Activated B cell treated with CpG ODN at 0.5 μM for 24 hours (primary cell): ENCODE measurements at regions not wholly inside any gene's neighbourhood (a gene's known extent, or its start where the extent isn't known, plus 50 kb on each side); places are given as distances from the start of the nearest gene placed in this dataset.

Experiments used
- ATAC-seq: fragments of 200-7000 bp; cut with Tn5 transposase; one replicate; pipeline ENCODE4 v1.10.0; 2021; ENCODE audit warnings: low read depth, mild to moderate bottlenecking, moderate library complexity
- CTCF ChIA-PET: fragments of 350-600 bp; sonication (Branson Sonifier 250); formaldehyde crosslinking; loops from one replicate; lab custom pipeline; 2021; ENCODE audit warnings: antibody characterized with exemption; lab: Charles Lee
- POLR2A ChIA-PET: fragments of 350-600 bp; sonication (Branson Sonifier 250); formaldehyde crosslinking; loops from one replicate; lab custom pipeline; 2021; ENCODE audit warnings: antibody characterized with exemption; lab: Charles Lee
- DNase-seq: peaks from one replicate; pipeline ENCODE4 v3.0.0; 2022
- H3K27ac Mint-ChIP-seq: one replicate; pipeline ENCODE4 v1.8.0; 2020; ENCODE audit warnings: mixed read lengths
- H3K27me3 Mint-ChIP-seq: one replicate; pipeline ENCODE4 v1.8.0; 2021; ENCODE audit warnings: mixed read lengths
- H3K36me3 Mint-ChIP-seq: one replicate; pipeline ENCODE4 v1.8.0; 2021; ENCODE audit warnings: low read depth, mixed read lengths
- H3K4me1 Mint-ChIP-seq: one replicate; pipeline ENCODE4 v1.8.0; 2021; ENCODE audit warnings: mixed read lengths
- H3K4me3 Mint-ChIP-seq: one replicate; pipeline ENCODE4 v1.8.0; 2020; ENCODE audit warnings: mild to moderate bottlenecking, mixed read lengths
- H3K9me3 Mint-ChIP-seq: one replicate; pipeline ENCODE4 v1.8.0; 2020; ENCODE audit warnings: mixed read lengths
- CTCF ChIP-seq: fragments of 200-600 bp; IDR thresholded peaks from one replicate; pipeline ENCODE4 v1.8.0; 2022; ENCODE audit warnings: antibody characterized with exemption, mild to moderate bottlenecking
- intact Hi-C: fragments of 100-400 bp; cut with micrococcal nuclease; formaldehyde crosslinking; loops from one replicate; pipeline ENCODE4 v1.15.1; 2024

DNA sequence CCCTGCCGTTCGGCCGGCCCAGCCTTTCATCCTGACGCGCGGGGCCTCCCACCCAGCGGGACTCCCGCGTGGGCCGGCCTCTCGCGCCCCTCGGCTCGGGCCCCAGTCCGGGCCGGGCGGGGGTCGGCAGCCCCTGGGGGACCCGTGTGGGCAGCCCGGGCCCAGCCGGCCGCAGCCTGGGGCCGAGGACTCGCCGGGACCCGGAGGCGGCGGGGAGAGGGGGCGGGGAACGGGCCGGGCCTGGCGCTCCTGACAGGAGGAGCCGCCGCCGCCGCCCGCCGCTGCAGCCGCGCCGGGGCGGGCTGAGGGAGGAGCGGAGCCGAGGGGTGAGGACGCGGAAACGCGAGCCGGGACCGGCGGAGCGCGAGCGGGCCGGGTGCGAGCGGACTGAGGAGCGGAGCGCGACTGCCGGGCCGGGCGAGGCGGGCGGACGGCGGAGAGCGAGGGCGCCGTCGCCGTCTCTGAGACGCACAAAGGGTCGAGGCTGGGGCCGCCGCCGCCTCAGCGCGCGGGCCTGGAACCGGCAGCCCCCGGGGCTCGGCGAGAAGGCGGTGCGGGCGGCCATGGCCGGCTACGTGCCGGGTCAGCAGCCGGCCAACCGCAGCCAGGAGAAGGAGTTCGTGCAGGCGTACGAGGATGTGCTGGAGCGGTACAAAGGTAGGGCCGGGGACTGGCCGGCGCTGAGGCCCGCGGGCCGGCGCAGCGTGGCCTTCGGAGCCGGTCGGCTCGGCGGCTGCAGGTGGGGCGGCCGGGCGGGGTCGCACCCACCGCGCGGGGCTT, 79.1 kb downstream of the NDUFS5 start:
- no peak overlapping the region for H3K4me3 Mint-ChIP-seq
- ChIA-PET CTCF (interaction anchor here (1.0 to 2.2 kb wide), 4 partner anchors 13 to 153 kb away, joined by 3 to 15 read pairs (median 8); no protein-coding TSS in a partner anchor), POLR2A (interaction anchor here (0.7 to 1.8 kb wide), 6 partner anchors 13 to 934 kb away, joined by 4 to 17 read pairs (median 6); no protein-coding TSS in a partner anchor)
- peaks cover 33% of the 10 kb centered on the region for H3K4me1 Mint-ChIP-seq
- peaks cover 6% of the 10 kb centered on the region for H3K36me3 Mint-ChIP-seq
- intact Hi-C loops: loop anchor here (10.0 kb wide), 1 partner anchor 1630 kb away; the partner anchor contains the start of gene ZC3H12A
- no peaks in the 10 kb centered on the region for H3K27me3 Mint-ChIP-seq
- H3K27ac Mint-ChIP-seq: no peak overlapping the region
- TF ChIP-seq CTCF: no peak
- DNase-seq: peak; percentile 62
- H3K9me3 Mint-ChIP-seq: no peaks in the 10 kb centered on the region
- ATAC-seq: peak; percentile 8

- H3K4me1 Mint-ChIP-seq: peaks cover 38% of the 10 kb centered on the region
- H3K36me3 Mint-ChIP-seq: peaks cover 6% of the 10 kb centered on the region
- intact Hi-C loops: loop anchor here (1.0 to 10.0 kb wide), 3 partner anchors 78 to 1631 kb away; partner anchors contain the start of gene ZC3H12A
- ATAC-seq (peak; percentile 51), DNase-seq (peak; percentile 59)
- H3K27me3 Mint-ChIP-seq: no peaks in the 10 kb centered on the region
- TF ChIP-seq CTCF: no peak
- no peak overlapping the region for H3K4me3 Mint-ChIP-seq
- H3K27ac Mint-ChIP-seq: peak overlapping the region; percentile 88
- ChIA-PET CTCF (interaction anchor here (1.0 to 2.2 kb wide), 5 partner anchors 14 to 153 kb away, joined by 3 to 15 read pairs (median 6); no protein-coding TSS in a partner anchor), POLR2A (interaction anchor here (0.6 to 1.8 kb wide), 9 partner anchors 14 to 933 kb away, joined by 3 to 17 read pairs (median 5); no protein-coding TSS in a partner anchor)
- H3K9me3 Mint-ChIP-seq: no peaks in the 10 kb centered on the region
These were observed 80.0 kb downstream of the NDUFS5 start for GRCh38 chr1:39105841-39106765.

GRCh38 chr1:39106801-39107327, 80.7 kb downstream of the NDUFS5 start:
- Mint-ChIP-seq H3K27ac (no peak overlapping the region), H3K4me1 (peaks cover 37% of the 10 kb centered on the region), H3K4me3 (no peak overlapping the region), H3K27me3 (no peaks in the 10 kb centered on the region), H3K9me3 (no peaks in the 10 kb centered on the region), H3K36me3 (peaks cover 6% of the 10 kb centered on the region)
- ATAC-seq (no peak), DNase-seq (no peak)
- no peak for TF ChIP-seq CTCF
- intact Hi-C loops: loop anchor here (1.0 to 10.0 kb wide), 3 partner anchors 77 to 1632 kb away; partner anchors contain the start of gene ZC3H12A
- ChIA-PET CTCF (interaction anchor here (0.8 to 2.2 kb wide), 5 partner anchors 14 to 152 kb away, joined by 3 to 15 read pairs (median 6); no protein-coding TSS in a partner anchor), POLR2A (interaction anchor here (0.6 to 1.8 kb wide), 7 partner anchors 15 to 230 kb away, joined by 3 to 17 read pairs (median 6); no protein-coding TSS in a partner anchor)

DNA sequence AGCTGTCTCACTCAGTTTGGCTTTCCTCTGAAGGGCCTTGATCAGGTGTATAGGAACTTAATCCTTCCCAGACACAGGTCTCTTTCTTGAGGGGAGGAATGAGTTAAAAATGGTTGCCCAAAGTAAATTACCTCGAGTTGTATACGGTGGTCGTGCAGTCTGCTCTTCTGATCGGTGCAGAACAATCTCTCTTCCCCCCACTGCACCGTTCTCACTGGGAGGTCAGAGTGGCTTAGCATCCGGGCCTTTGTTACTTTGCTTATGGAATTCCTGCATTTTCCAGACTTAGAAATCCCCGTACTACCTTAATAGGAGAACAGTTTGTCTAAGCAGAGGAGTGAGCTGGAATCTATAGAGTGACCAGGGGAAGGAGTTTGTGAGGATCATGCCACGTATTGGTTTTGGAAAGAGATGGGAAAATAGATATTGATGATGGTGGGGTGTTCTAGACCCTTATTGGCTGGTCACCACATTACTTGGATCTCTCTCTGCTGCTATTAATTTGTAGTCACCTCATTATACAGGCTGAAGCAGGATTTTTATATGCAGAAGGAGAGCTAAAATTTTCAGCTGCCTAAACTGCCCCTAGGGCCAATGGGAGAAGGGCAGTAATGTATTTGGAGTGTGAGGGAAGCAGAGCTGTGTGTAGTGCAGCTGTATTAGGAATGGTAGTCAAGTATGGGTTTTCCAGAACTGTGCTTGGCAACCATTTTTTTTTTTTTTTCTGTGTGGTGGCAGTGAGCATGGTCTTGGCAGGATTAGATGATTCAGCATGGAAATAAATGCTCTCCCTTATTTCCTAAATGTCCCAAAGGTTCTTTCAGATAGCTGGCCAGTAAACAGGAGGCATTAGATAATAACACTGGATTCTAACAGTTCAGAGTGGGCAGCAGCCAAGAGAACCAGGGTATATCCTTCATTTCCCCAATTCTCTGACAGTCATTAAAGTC, 81.5 kb downstream of the NDUFS5 start:
- no peak for DNase-seq
- no peak for TF ChIP-seq CTCF
- no peak overlapping the region for H3K27ac Mint-ChIP-seq
- no peak overlapping the region for H3K4me3 Mint-ChIP-seq
- intact Hi-C loops: loop anchor here (10.0 kb wide), 1 partner anchor 1633 kb away; the partner anchor contains the start of gene ZC3H12A
- no peak for ATAC-seq
- CTCF ChIA-PET: interaction anchor here (0.8 to 2.2 kb wide), 4 partner anchors 78 to 85 kb away, joined by 3 to 15 read pairs (median 7); no protein-coding TSS in a partner anchor
- H3K36me3 Mint-ChIP-seq: peaks cover 6% of the 10 kb centered on the region
- POLR2A ChIA-PET: interaction anchor here (0.6 kb wide), 1 partner anchor 58 kb away, joined by 5 read pairs; no protein-coding TSS in a partner anchor
- no peaks in the 10 kb centered on the region for H3K27me3 Mint-ChIP-seq
- peaks cover 29% of the 10 kb centered on the region for H3K4me1 Mint-ChIP-seq
- H3K9me3 Mint-ChIP-seq: no peaks in the 10 kb centered on the region
